H1 (cell line): ENCODE measurements at regions not wholly inside any gene's neighbourhood (a gene's known extent, or its start where the extent isn't known, plus 50 kb on each side); places are given as distances from the start of the nearest gene placed in this dataset.

ENCODE experiments used
- CBX5 ChIP-seq: fragments of 300-800, 300-1000 bp; sonication (generic); IDR thresholded peaks from 2 replicates; pipeline ENCODE4 v1.7.1; 2016; ENCODE audit warnings: antibody characterized with exemption, low read length, low read depth
- EGR1 ChIP-seq: IDR thresholded peaks from 2 replicates; pipeline ENCODE4 v1.6.1; 2011; ENCODE audit warnings: low read depth, low read length, borderline replicate concordance
- JUND ChIP-seq: IDR thresholded peaks from 2 replicates; pipeline ENCODE4 v1.6.1; 2011; ENCODE audit warnings: mild to moderate bottlenecking, improper control_type of control experiment, low read length
- KDM5A ChIP-seq: fragments of 200-600 bp; IDR thresholded peaks from 2 replicates; pipeline ENCODE4 v1.7.1; 2012; ENCODE audit warnings: mild to moderate bottlenecking, low read length, inconsistent platforms, mixed read lengths
- POLR2A ChIP-seq, 2 experiments: IDR thresholded peaks; 1 replicate in 1 of 2; 2 replicates in 1 of 2; pipeline ENCODE4 v1.6.1; 2011; ENCODE audit warnings: low read depth in 2 of 2, low read length in 2 of 2, mild to moderate bottlenecking in 2 of 2; ENCODE audit errors: control extremely low read depth in 1 of 2
- POLR2AphosphoS5 ChIP-seq: IDR thresholded peaks from 2 replicates; pipeline ENCODE4 v1.6.1; 2011; ENCODE audit warnings: low read depth, low read length
- SIRT6 ChIP-seq: IDR thresholded peaks from one replicate; pipeline ENCODE4 v1.7.1; 2012; ENCODE audit warnings: low read length, inconsistent platforms
- SP4 ChIP-seq: IDR thresholded peaks from 2 replicates; pipeline ENCODE4 v1.6.1; 2012; ENCODE audit warnings: low read length, inconsistent platforms
- TF ChIP-seq, protein P1 (sequence below), 3 experiments: IDR thresholded peaks; 1 replicate in 2 of 3; 2 replicates in 1 of 3; pipeline versions ENCODE4 v1.5.1 to v1.6.1; 2011; ENCODE audit warnings: low read length in 3 of 3, mild to moderate bottlenecking in 3 of 3, inconsistent platforms in 2 of 3, low read depth in 1 of 3, moderate library complexity in 1 of 3; ENCODE audit not compliant: insufficient read depth in 1 of 3; ENCODE audit errors: control extremely low read depth in 1 of 3

DNA sequence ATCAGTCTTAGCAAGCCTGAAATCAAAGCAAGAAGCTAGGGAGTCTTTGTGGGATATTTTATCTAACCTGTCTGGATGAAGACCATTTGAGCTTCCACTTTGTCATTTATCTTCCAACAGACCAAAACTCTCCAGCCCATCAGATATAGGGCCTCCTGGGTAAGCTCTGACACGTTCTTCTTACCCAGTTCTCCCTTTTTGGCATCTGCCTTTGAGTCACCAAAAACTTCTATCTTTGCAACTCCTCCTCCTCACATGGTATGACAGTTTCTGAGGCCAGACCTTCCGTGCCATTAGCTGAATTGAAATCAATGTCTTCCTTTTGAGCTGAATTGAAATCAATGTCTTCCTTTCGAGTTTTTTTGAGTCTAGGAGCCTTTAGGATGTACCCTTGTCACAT lies 156.6 kb upstream of the SPRY4 start (continued):
- no peak for TF ChIP-seq JUND
- no peak for TF ChIP-seq SIRT6
- no peak for TF ChIP-seq KDM5A
- TF ChIP-seq EGR1 = no peak
- no peak for TF ChIP-seq POLR2AphosphoS5
- TF ChIP-seq, protein P1, sequence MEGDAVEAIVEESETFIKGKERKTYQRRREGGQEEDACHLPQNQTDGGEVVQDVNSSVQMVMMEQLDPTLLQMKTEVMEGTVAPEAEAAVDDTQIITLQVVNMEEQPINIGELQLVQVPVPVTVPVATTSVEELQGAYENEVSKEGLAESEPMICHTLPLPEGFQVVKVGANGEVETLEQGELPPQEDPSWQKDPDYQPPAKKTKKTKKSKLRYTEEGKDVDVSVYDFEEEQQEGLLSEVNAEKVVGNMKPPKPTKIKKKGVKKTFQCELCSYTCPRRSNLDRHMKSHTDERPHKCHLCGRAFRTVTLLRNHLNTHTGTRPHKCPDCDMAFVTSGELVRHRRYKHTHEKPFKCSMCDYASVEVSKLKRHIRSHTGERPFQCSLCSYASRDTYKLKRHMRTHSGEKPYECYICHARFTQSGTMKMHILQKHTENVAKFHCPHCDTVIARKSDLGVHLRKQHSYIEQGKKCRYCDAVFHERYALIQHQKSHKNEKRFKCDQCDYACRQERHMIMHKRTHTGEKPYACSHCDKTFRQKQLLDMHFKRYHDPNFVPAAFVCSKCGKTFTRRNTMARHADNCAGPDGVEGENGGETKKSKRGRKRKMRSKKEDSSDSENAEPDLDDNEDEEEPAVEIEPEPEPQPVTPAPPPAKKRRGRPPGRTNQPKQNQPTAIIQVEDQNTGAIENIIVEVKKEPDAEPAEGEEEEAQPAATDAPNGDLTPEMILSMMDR (IDR thresholded peaks at IDR 0.05; ENCODE audit: control extremely low read depth in 1 of 3, insufficient read depth in 1 of 3, low read depth in 1 of 3, low read length in 3 of 3) = no peak
- no peak for TF ChIP-seq POLR2A (IDR thresholded peaks at IDR 0.05; ENCODE audit: control extremely low read depth in 1 of 2, low read depth in 2 of 2, low read length in 2 of 2)
- TF ChIP-seq CBX5 = no peak
- no peak for TF ChIP-seq SP4
- TF ChIP-seq, all 59 proteins: peak for 0
